ENCODE measurements at regions not wholly inside any gene's neighbourhood (a gene's known extent, or its start where the extent isn't known, plus 50 kb on each side); places are given as distances from the start of the nearest gene placed in this dataset.
"Not testable (repeated sequence)": the region's sequence is repeated elsewhere in the genome, so short reads cannot be mapped to it uniquely, and the experiment has no call there.

DNA sequence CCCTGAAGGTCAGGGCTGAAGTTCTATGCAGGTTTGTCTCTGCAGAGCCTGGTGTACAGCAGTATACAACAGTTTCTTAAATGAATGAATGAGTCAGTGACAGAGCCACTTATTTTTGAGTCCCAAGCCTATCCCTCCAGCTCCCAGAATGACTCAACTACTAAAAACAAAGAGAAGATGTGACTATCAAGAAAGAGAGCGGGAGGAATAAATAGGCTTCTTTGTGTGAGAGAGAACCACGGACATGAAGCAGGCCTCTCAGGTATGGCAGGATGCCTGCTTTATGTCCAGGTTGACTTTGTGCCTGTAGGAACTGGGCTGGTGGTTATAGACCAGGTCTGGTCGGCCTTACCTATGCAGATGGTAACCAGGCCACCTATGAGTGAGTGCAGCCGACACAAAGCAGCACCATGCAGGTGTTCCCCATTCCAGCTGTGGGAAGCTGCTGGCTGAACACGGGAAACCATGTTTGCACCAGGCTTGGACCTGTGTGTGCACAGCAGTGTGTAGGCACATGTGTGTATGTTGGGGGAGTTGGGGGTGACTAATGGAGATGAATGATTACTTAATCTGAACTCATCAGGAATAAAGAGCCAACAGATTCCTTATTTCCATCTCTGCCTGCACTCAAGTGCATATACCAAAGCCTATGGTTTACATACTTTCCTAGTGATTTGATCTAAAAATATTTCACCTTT, 171.0 kb downstream of the OSR1 start:
- Histone ChIP-seq H3K36me3 (ENCODE audit: control insufficient read depth in 5 of 5, insufficient read depth in 5 of 5, low read length in 5 of 5) (no peaks in the 10 kb centered on the region), H3K27me3 (ENCODE audit: control insufficient read depth in 5 of 5, insufficient read depth in 4 of 5, low read length in 5 of 5) (no peaks in the 10 kb centered on the region)

DNA sequence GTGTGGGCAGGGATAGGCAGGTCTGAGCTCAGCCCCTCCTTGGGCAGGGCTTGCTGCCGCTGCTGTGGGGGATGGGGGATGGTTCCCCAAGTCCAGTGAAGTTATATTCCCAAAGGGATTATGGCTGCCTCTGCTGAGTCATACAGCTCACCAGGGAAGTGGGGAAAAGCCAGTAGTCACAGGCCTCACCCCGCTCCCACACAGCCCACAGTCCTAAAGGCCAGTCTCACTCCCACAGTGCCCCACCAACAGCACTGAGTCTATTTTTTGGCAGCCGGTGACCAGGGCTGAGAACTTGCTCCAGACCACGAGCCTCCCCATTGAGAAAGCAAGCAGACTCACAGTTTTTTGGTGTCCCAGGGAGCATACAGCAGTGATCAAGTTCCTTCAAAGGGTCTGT, 173.3 kb downstream of the OSR1 start:
- Histone ChIP-seq H3K36me3 (ENCODE audit: control insufficient read depth in 5 of 5, insufficient read depth in 5 of 5, low read length in 5 of 5) (no peaks in the 10 kb centered on the region), H3K9me3 (ENCODE audit: control insufficient read depth in 5 of 5, low read length in 5 of 5) (peaks cover 0 to 3% (median 0%) of the 10 kb centered on the region in 5 donors), H3K27ac (ENCODE audit: low read depth, low read length) (no peak overlapping the region), H3K4me3 (ENCODE audit: low read depth in 1 of 5, low read length in 5 of 5) (no peak overlapping the region), H3K4me1 (ENCODE audit: control insufficient read depth in 5 of 5, insufficient read depth in 5 of 5, low read length in 5 of 5) (no peaks in the 10 kb centered on the region), H3K27me3 (ENCODE audit: control insufficient read depth in 5 of 5, insufficient read depth in 4 of 5, low read length in 5 of 5) (no peaks in the 10 kb centered on the region), H3K9ac (ENCODE audit: low read length in 5 of 5) (no peak overlapping the region)

More for the DNA sequence above, 171.0 kb downstream of the OSR1 start:
- Histone ChIP-seq H3K27ac (ENCODE audit: low read depth, low read length) (no peak overlapping the region), H3K4me1 (ENCODE audit: control insufficient read depth in 5 of 5, insufficient read depth in 5 of 5, low read length in 5 of 5) (no peaks in the 10 kb centered on the region), H3K9me3 (ENCODE audit: control insufficient read depth in 5 of 5, low read length in 5 of 5) (no peaks in the 10 kb centered on the region), H3K9ac (ENCODE audit: low read length in 5 of 5) (no peak overlapping the region), H3K4me3 (ENCODE audit: low read depth in 1 of 5, low read length in 5 of 5) (no peak overlapping the region)

GRCh38 chr2:19178175-19178574, 180.2 kb downstream of the OSR1 start:
- Histone ChIP-seq H3K36me3 (ENCODE audit: control insufficient read depth in 5 of 5, insufficient read depth in 5 of 5, low read length in 5 of 5) (no peaks in the 10 kb centered on the region), H3K4me3 (ENCODE audit: low read depth in 1 of 5, low read length in 5 of 5) (no peak overlapping the region), H3K27ac (ENCODE audit: low read depth, low read length) (no peak overlapping the region), H3K9me3 (ENCODE audit: control insufficient read depth in 5 of 5, low read length in 5 of 5) (peaks cover 0 to 5% (median 0%) of the 10 kb centered on the region in 5 donors), H3K27me3 (ENCODE audit: control insufficient read depth in 5 of 5, insufficient read depth in 4 of 5, low read length in 5 of 5) (no peaks in the 10 kb centered on the region), H3K9ac (ENCODE audit: low read length in 5 of 5) (no peak overlapping the region), H3K4me1 (ENCODE audit: control insufficient read depth in 5 of 5, insufficient read depth in 5 of 5, low read length in 5 of 5) (no peaks in the 10 kb centered on the region)

DNA sequence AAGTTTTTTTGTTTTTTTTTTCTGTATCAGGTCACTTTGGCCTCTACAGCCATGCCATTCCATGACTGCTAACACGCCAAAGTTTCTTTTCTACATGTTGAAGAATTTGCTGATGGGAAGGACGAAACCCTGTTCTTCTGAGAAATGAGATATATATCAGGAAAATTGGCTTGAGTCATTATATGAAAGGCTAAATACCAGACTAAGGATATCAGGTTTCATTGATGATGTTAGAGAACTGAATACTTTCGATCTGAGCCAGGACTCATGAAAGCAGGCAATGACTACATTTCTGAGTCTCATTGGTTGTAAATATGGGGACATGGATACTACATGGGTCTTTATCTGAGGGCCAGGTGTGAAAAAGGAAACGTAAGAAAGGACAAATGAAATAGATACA, 181.4 kb downstream of the OSR1 start:
- Histone ChIP-seq H3K9ac (ENCODE audit: low read length in 5 of 5) (no peak overlapping the region), H3K4me1 (ENCODE audit: control insufficient read depth in 5 of 5, insufficient read depth in 5 of 5, low read length in 5 of 5) (no peaks in the 10 kb centered on the region), H3K9me3 (ENCODE audit: control insufficient read depth in 5 of 5, low read length in 5 of 5) (peaks cover 0 to 5% (median 0%) of the 10 kb centered on the region in 5 donors), H3K4me3 (ENCODE audit: low read depth in 1 of 5, low read length in 5 of 5) (no peak overlapping the region), H3K27ac (ENCODE audit: low read depth, low read length) (no peak overlapping the region), H3K36me3 (ENCODE audit: control insufficient read depth in 5 of 5, insufficient read depth in 5 of 5, low read length in 5 of 5) (no peaks in the 10 kb centered on the region), H3K27me3 (ENCODE audit: control insufficient read depth in 5 of 5, insufficient read depth in 4 of 5, low read length in 5 of 5) (no peaks in the 10 kb centered on the region)

GRCh38 chr2:19176172-19176852, 182.1 kb downstream of the OSR1 start:
- no peak overlapping the region for H3K27ac ChIP-seq (ENCODE audit: low read depth, low read length)
- no peak overlapping the region for H3K4me3 ChIP-seq (ENCODE audit: low read depth in 1 of 5, low read length in 5 of 5)
- no peaks in the 10 kb centered on the region for H3K27me3 ChIP-seq (ENCODE audit: control insufficient read depth in 5 of 5, insufficient read depth in 4 of 5, low read length in 5 of 5)
- H3K9me3 ChIP-seq (ENCODE audit: control insufficient read depth in 5 of 5, low read length in 5 of 5): peaks cover 0 to 5% (median 0%) of the 10 kb centered on the region in 5 donors
- H3K9ac ChIP-seq (ENCODE audit: low read length in 5 of 5): no peak overlapping the region
- H3K4me1 ChIP-seq (ENCODE audit: control insufficient read depth in 5 of 5, insufficient read depth in 5 of 5, low read length in 5 of 5): no peaks in the 10 kb centered on the region
- no peaks in the 10 kb centered on the region for H3K36me3 ChIP-seq (ENCODE audit: control insufficient read depth in 5 of 5, insufficient read depth in 5 of 5, low read length in 5 of 5)

DNA sequence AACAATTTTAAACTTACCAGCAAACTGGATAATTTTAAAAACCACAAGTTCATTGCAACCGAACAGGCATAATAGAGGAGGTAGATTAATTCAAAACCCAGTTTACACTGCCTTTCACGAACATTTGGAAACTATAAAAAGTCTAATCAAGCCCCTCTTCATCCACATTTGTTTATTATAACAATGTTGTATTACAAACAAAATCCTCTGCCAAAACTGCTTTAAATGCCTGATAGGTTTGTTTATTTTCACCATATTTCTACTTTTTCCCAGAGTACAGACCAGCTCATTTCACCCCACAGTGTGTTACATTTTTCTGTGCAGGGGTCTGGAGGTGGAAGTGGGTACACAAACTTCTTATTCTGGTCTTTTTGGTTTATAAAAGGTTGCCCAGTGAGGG, 184.2 kb downstream of the OSR1 start:
- no peaks in the 10 kb centered on the region for H3K36me3 ChIP-seq (ENCODE audit: control insufficient read depth in 5 of 5, insufficient read depth in 5 of 5, low read length in 5 of 5)
- no peaks in the 10 kb centered on the region for H3K4me1 ChIP-seq (ENCODE audit: control insufficient read depth in 5 of 5, insufficient read depth in 5 of 5, low read length in 5 of 5)
- no peaks in the 10 kb centered on the region for H3K27me3 ChIP-seq (ENCODE audit: control insufficient read depth in 5 of 5, insufficient read depth in 4 of 5, low read length in 5 of 5)

DNA sequence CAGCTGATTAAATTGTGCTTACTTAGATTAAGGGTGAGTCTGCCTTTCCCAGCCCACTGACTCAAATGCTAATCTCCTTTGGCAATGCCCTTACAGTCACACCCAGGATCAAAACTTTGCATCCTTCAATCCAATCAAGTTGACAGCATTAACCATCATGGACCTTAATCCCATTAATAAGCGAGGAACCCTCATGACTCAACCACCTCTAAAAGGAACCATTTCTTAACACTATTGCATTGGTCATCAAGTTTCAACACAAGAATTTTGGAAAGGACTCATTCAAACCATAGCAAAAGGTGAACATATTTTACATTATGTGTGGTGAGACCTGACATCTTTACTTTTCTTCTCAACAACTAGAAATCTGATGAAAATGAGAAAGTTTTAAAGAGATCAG, 187.0 kb downstream of the OSR1 start:
- H3K9ac ChIP-seq (ENCODE audit: low read length in 5 of 5): no peak overlapping the region
- H3K36me3 ChIP-seq (ENCODE audit: control insufficient read depth in 5 of 5, insufficient read depth in 5 of 5, low read length in 5 of 5): no peaks in the 10 kb centered on the region
- H3K4me3 ChIP-seq (ENCODE audit: low read depth in 1 of 5, low read length in 5 of 5): no peak overlapping the region
- peaks cover 0 to 3% (median 0%) of the 10 kb centered on the region in 5 donors for H3K9me3 ChIP-seq (ENCODE audit: control insufficient read depth in 5 of 5, low read length in 5 of 5)
- no peak overlapping the region for H3K27ac ChIP-seq (ENCODE audit: low read depth, low read length)
- H3K27me3 ChIP-seq (ENCODE audit: control insufficient read depth in 5 of 5, insufficient read depth in 4 of 5, low read length in 5 of 5): no peaks in the 10 kb centered on the region
- H3K4me1 ChIP-seq (ENCODE audit: control insufficient read depth in 5 of 5, insufficient read depth in 5 of 5, low read length in 5 of 5): no peaks in the 10 kb centered on the region

More for the DNA sequence above, 184.2 kb downstream of the OSR1 start:
- Histone ChIP-seq H3K9me3 (ENCODE audit: control insufficient read depth in 5 of 5, low read length in 5 of 5) (peaks cover 0 to 3% (median 0%) of the 10 kb centered on the region in 5 donors), H3K4me3 (ENCODE audit: low read depth in 1 of 5, low read length in 5 of 5) (no peak overlapping the region), H3K27ac (ENCODE audit: low read depth, low read length) (no peak overlapping the region), H3K9ac (ENCODE audit: low read length in 5 of 5) (no peak overlapping the region)

- H3K27me3 ChIP-seq (ENCODE audit: control insufficient read depth in 5 of 5, insufficient read depth in 4 of 5, low read length in 5 of 5): no peaks in the 10 kb centered on the region
- no peak overlapping the region for H3K27ac ChIP-seq (ENCODE audit: low read depth, low read length)
- no peaks in the 10 kb centered on the region for H3K36me3 ChIP-seq (ENCODE audit: control insufficient read depth in 5 of 5, insufficient read depth in 5 of 5, low read length in 5 of 5)
- H3K4me1 ChIP-seq (ENCODE audit: control insufficient read depth in 5 of 5, insufficient read depth in 5 of 5, low read length in 5 of 5): no peaks in the 10 kb centered on the region
- no peak overlapping the region for H3K9ac ChIP-seq (ENCODE audit: low read length in 5 of 5)
- no peak overlapping the region for H3K4me3 ChIP-seq (ENCODE audit: low read depth in 1 of 5, low read length in 5 of 5)
- no peaks in the 10 kb centered on the region for H3K9me3 ChIP-seq (ENCODE audit: control insufficient read depth in 5 of 5, low read length in 5 of 5)
Observed at GRCh38 chr2:19169134-19169768, 189.2 kb downstream of the OSR1 start.

GRCh38 chr2:19164099-19164498, 194.3 kb downstream of the OSR1 start:
- H3K27me3 ChIP-seq (ENCODE audit: control insufficient read depth in 5 of 5, insufficient read depth in 4 of 5, low read length in 5 of 5); H3K36me3 ChIP-seq (ENCODE audit: control insufficient read depth in 5 of 5, insufficient read depth in 5 of 5, low read length in 5 of 5); H3K4me1 ChIP-seq (ENCODE audit: control insufficient read depth in 5 of 5, insufficient read depth in 5 of 5, low read length in 5 of 5); H3K4me3 ChIP-seq (ENCODE audit: low read depth in 1 of 5, low read length in 5 of 5); H3K9ac ChIP-seq (ENCODE audit: low read length in 5 of 5); H3K27ac ChIP-seq (ENCODE audit: low read depth, low read length); H3K9me3 ChIP-seq (ENCODE audit: control insufficient read depth in 5 of 5, low read length in 5 of 5): not testable (repeated sequence)

DNA sequence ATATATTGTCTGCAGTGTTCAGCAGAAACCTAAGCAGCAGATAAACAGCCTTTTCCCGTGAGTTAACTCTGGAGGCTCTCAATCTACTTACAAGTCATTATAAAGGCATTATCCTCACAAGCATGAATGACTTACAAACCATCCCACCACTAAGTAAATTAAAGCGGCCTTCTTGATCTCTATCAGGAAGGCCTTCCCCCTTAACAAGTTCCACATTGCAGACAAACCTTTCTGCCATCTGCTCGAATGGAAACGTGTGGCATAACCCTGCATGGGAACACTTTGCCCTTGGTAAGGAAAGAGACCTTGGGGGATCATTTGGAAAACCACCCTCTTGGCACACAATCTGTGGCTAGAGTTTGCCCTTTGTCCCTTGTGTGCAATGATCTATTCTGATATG, 199.5 kb downstream of the OSR1 start:
- Histone ChIP-seq H3K27ac (ENCODE audit: low read depth, low read length) (no peak overlapping the region), H3K9me3 (ENCODE audit: control insufficient read depth in 5 of 5, low read length in 5 of 5) (peaks cover 0 to 4% (median 0%) of the 10 kb centered on the region in 5 donors), H3K36me3 (ENCODE audit: control insufficient read depth in 5 of 5, insufficient read depth in 5 of 5, low read length in 5 of 5) (no peaks in the 10 kb centered on the region), H3K27me3 (ENCODE audit: control insufficient read depth in 5 of 5, insufficient read depth in 4 of 5, low read length in 5 of 5) (no peaks in the 10 kb centered on the region), H3K4me1 (ENCODE audit: control insufficient read depth in 5 of 5, insufficient read depth in 5 of 5, low read length in 5 of 5) (no peaks in the 10 kb centered on the region), H3K4me3 (ENCODE audit: low read depth in 1 of 5, low read length in 5 of 5) (no peak overlapping the region), H3K9ac (ENCODE audit: low read length in 5 of 5) (no peak overlapping the region)

All from subcutaneous abdominal adipose tissue (tissue), 5 donors.